ENCODE measurements at regions not wholly inside any gene's neighbourhood (a gene's known extent, or its start where the extent isn't known, plus 50 kb on each side); places are given as distances from the start of the nearest gene placed in this dataset.

DNA sequence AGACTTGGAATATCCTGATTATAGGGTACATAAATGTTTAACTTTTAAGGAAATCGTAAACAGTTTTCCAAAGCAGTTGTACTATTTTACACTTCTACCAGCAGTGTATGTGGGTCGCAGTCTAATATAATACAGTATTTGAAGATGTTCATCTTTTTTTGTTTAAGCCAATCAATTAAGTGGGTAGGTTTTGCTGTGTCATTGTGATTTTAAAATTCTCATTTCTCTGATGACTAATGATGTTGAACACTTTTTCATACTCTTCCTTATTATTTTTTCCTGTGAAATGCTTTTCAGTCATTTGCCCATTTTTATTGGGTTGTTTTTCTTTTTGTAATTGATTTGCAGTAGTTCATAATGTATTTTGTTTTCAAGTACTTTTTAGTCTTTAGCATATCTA, 2689.7 kb downstream of the PCDH9 start:
- DNase-seq (ENCODE audit: extremely low read depth, low read depth) = no peak
- TF ChIP-seq, protein P1, sequence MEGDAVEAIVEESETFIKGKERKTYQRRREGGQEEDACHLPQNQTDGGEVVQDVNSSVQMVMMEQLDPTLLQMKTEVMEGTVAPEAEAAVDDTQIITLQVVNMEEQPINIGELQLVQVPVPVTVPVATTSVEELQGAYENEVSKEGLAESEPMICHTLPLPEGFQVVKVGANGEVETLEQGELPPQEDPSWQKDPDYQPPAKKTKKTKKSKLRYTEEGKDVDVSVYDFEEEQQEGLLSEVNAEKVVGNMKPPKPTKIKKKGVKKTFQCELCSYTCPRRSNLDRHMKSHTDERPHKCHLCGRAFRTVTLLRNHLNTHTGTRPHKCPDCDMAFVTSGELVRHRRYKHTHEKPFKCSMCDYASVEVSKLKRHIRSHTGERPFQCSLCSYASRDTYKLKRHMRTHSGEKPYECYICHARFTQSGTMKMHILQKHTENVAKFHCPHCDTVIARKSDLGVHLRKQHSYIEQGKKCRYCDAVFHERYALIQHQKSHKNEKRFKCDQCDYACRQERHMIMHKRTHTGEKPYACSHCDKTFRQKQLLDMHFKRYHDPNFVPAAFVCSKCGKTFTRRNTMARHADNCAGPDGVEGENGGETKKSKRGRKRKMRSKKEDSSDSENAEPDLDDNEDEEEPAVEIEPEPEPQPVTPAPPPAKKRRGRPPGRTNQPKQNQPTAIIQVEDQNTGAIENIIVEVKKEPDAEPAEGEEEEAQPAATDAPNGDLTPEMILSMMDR (IDR thresholded peaks at IDR 0.05; ENCODE audit: low read depth, low read length) = no peak

DNA sequence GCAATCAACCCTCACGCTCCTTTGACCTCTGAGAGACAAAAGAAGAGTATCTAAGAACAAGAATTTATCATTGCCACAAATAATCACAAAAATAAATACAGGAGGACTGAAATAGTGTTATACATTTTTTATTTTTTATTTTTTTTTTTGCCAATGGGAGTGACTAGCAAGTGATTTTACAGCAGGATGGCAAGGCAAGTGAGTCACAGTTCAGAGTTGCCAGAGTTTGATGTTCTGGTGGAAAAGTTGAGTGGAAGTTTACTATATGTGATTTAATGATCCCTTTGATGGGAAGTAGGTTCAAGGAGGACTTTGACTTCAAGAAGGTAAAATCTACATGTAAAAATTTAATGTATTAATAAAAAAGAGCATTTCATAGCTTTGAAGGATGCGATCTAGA, 2691.4 kb downstream of the PCDH9 start:
- DNase-seq (ENCODE audit: extremely low read depth, low read depth) = no peak
- TF ChIP-seq, protein P1 (IDR thresholded peaks at IDR 0.05; ENCODE audit: low read depth, low read length) = no peak

DNA sequence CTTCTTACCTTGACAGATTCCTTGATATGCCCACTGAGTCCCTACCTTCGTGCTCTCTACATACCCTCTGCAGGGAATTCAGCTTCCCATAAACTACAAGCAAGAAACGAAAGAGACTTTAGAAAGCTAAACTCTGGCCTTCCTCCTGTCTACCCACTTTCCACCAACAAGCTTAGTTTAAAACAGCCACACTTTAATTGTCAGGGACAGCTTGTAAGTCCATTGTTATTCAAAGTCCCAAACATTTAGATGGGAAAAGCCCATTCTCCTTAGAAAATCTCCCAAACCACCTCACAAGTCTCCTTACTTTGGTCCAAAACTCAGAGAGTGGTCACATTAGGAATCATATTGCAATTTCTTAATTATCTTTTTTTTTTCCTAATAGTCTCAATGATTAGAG, 2695.8 kb downstream of the PCDH9 start:
- no peak for DNase-seq (ENCODE audit: extremely low read depth, low read depth)
- TF ChIP-seq, protein P1 (IDR thresholded peaks at IDR 0.05; ENCODE audit: low read depth, low read length) = no peak

DNA sequence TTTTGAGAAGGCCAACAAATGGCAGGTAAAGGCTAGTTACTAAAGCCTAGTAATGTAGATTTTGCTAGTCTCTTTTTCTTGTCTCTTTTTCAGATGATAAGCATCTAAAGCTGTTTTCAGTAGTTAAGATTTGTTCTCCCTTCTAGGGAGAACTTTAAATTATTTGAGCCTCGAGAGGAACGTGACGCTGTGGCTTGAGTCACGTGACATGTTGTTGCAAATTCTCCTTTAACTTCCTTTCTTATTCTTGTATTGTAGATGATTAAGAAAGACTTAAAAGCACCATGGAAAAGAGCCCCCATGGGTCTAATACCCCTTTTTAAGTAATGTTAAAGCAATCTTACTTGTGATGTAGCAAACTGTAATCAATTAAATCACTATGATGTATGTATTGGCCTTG, 2698.7 kb downstream of the PCDH9 start:
- no peak for DNase-seq (ENCODE audit: extremely low read depth, low read depth)
- TF ChIP-seq, protein P1 (IDR thresholded peaks at IDR 0.05; ENCODE audit: low read depth, low read length) = no peak

DNA sequence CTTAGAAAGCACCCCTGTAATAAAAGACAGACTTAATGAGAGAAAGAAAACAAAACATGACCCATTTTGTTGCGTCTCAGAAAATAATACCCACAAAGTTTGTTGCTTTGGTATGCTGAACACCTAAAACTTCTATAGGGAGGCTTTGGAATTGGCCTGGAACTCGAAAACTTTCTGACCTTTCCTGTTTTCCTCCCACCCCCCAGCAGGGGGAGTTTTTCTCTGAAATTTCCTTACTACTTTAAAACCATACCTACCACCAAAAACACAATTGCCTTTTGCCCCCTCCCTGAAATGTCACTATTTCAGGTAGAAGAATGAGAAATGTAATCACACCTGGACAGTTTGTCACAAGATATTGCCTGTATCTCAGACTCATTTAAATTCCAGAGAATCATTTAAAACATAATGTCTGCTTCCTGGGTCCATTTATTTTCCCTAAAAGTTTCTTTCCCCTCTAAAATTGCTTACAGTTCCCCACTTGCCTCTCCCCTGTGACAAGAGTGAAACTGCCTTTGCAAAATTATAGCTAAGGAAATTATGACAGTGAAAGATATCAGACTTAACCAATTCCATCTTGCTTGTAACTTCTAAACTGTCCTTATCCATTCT, 2700.2 kb downstream of the PCDH9 start:
- TF ChIP-seq, protein P1 (IDR thresholded peaks at IDR 0.05; ENCODE audit: low read depth, low read length) = peak; percentile 51
- no peak for DNase-seq (ENCODE audit: extremely low read depth, low read depth)

DNA sequence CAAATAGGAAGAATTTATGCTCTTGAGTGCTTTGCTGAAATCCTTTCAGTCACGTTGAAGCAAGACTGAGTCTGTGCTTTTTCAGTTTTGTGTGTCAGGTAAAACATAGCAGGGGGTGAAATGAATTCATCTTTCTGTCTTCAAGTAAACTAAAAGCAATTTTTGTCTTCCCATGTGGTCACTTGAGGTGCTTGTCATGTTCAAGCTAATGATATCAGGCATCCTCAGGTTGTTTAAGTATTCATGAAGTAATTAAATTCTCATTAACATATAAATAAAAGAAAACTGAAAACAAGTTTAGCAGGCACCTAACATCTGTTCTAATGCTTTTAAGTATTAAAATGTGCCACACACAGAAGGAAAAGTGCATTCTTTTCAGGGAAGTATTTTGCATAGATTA, 2701.3 kb downstream of the PCDH9 start:
- TF ChIP-seq, protein P1 (IDR thresholded peaks at IDR 0.05; ENCODE audit: low read depth, low read length) = no peak

DNA sequence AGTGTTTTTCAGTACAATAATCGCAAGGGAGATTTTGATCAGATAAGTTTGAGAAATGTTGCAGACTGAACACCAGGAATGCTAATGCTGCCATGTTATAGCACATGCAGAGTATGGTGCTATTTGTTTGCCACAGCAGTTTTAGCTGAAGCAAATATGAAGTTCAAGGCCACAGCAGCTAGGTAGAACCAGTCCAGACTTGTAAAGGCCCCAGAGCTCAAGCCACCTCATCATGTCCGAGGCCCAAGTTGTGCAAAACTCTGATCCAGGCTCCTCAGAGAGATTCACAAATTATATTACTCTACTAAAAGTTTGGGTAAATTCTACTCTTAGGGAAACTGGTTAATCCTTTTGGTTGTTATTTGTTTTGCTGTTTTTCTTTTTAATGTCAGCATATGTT, 2702.6 kb downstream of the PCDH9 start:
- no peak for DNase-seq (ENCODE audit: extremely low read depth, low read depth)
- TF ChIP-seq, protein P1 (IDR thresholded peaks at IDR 0.05; ENCODE audit: low read depth, low read length) = no peak

More for the DNA sequence above, 2701.3 kb downstream of the PCDH9 start:
- DNase-seq (ENCODE audit: extremely low read depth, low read depth) = no peak

All from AG09319 (cell line).